HL-60 (cell line): ENCODE measurements at regions not wholly inside any gene's neighbourhood (a gene's known extent, or its start where the extent isn't known, plus 50 kb on each side); places are given as distances from the start of the nearest gene placed in this dataset.

Experiments used
- DNase-seq, 2 experiments: peaks; one replicate each; pipeline ENCODE4 v3.0.0-alpha.2; 2010 to 2020; ENCODE audit warnings: low read depth in 1 of 2, low spot score in 1 of 2
- H3K27ac ChIP-seq: fragments of 250-450 bp; sonication (Bioruptor Pico); replicated peaks from 2 replicates; pipeline ENCODE4 v1.5.1; 2020; ENCODE audit warnings: mild to moderate bottlenecking, moderate library complexity
- H3K27me3 ChIP-seq: fragments of 250-450 bp; sonication (Bioruptor Pico); 2 replicates; pipeline ENCODE4 v1.5.1; 2021; ENCODE audit warnings: mild to moderate bottlenecking, moderate library complexity; ENCODE audit not compliant: insufficient read depth, poor library complexity, severe bottlenecking
- H3K4me3 ChIP-seq: replicated peaks from 2 replicates; pipeline ENCODE4 v1.5.1; 2011; ENCODE audit warnings: mild to moderate bottlenecking, control low read depth, low read length; ENCODE audit not compliant: insufficient read depth
- GABPA ChIP-seq: IDR thresholded peaks from 2 replicates; pipeline ENCODE4 v1.6.1; 2012; ENCODE audit warnings: low read depth
- POLR2AphosphoS5 ChIP-seq: IDR thresholded peaks from 2 replicates; pipeline ENCODE4 v1.6.1; 2012; ENCODE audit warnings: low read depth
- SPI1 ChIP-seq: IDR thresholded peaks from 2 replicates; pipeline ENCODE4 v1.6.1; 2012; ENCODE audit warnings: low read depth, mild to moderate bottlenecking, borderline replicate concordance
- TF ChIP-seq, protein P1 (sequence below): IDR thresholded peaks from one replicate; pipeline ENCODE4 v1.5.1; 2011; ENCODE audit warnings: low read length, control low read depth, inconsistent platforms; ENCODE audit not compliant: insufficient read depth
- TF ChIP-seq, protein P2 (sequence below): IDR thresholded peaks from 2 replicates; pipeline ENCODE4 v1.6.1; 2012; ENCODE audit warnings: low read depth; ENCODE audit not compliant: insufficient replicate concordance

DNA sequence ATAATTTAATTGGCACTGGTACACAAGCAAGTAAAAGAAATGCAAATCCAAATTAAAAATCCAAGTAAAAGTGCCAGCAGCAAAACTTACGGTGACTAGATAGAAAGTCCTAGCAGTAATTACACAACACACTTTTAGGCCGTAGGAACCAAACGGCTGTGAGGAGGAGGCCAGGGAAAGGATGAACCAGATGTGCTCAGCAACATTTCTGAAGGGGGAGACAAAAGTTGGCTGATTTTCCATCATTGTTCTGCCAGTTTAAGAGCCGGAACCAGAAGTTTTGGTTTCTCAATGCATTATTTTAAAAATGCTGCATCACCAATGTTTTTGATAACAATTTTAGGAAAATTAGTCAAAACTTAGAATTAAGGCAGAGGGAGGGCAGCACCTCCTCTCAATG, 68.7 kb upstream of the ENPP6 start:
- no peak for DNase-seq
- TF ChIP-seq, protein P1, sequence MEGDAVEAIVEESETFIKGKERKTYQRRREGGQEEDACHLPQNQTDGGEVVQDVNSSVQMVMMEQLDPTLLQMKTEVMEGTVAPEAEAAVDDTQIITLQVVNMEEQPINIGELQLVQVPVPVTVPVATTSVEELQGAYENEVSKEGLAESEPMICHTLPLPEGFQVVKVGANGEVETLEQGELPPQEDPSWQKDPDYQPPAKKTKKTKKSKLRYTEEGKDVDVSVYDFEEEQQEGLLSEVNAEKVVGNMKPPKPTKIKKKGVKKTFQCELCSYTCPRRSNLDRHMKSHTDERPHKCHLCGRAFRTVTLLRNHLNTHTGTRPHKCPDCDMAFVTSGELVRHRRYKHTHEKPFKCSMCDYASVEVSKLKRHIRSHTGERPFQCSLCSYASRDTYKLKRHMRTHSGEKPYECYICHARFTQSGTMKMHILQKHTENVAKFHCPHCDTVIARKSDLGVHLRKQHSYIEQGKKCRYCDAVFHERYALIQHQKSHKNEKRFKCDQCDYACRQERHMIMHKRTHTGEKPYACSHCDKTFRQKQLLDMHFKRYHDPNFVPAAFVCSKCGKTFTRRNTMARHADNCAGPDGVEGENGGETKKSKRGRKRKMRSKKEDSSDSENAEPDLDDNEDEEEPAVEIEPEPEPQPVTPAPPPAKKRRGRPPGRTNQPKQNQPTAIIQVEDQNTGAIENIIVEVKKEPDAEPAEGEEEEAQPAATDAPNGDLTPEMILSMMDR, result no peak
- TF ChIP-seq GABPA (no peak), SPI1 (no peak), POLR2AphosphoS5 (no peak)
- Histone ChIP-seq H3K4me3 (no peak overlapping the region), H3K27ac (no peak overlapping the region), H3K27me3 (no peaks in the 10 kb centered on the region)

DNA sequence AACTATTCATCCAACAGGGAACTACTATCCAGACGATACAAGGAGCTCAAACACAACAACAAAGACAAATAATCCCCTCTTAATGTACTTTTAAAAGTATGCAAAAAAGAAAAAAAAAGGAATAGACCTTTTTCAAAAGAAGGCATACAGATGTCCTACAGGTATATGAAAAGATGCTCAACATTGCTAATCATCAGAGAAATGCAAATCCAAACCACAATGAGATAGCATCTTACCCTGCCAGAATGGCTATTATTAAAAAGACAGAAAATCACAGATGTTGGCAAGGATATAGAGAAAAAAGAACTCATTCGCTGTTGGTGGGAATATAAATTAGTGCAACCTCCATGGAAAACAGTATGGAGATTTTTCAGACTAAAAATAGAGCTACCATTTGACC, 67.1 kb upstream of the ENPP6 start:
- Histone ChIP-seq H3K27ac (no peak overlapping the region), H3K4me3 (no peak overlapping the region), H3K27me3 (no peaks in the 10 kb centered on the region)
- no peak for TF ChIP-seq GABPA
- TF ChIP-seq, protein P1, result no peak
- DNase-seq, result no peak

DNA sequence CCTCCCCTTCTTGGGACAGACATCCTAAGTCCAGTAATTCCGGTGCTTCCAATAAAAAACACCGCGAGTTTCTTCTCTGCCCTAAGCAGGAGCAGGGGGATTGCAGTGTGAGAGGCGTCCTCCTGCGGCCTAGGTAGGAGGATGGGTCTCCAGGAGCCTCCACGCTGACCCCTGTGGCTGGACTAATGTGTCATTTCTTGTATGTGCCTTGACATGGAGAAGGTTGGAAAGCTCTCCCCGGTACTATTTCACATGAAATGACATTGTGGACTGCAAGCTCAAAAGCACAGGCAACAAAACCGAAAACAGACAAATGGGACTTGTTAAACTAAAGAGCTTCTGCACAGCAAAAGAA, 66.6 kb upstream of the ENPP6 start:
- Histone ChIP-seq H3K4me3 (no peak overlapping the region), H3K27me3 (no peaks in the 10 kb centered on the region), H3K27ac (no peak overlapping the region)
- TF ChIP-seq GABPA, result no peak
- no peak for TF ChIP-seq SPI1
- peak in 1 of 2 experiments; percentile 0 for DNase-seq

DNA sequence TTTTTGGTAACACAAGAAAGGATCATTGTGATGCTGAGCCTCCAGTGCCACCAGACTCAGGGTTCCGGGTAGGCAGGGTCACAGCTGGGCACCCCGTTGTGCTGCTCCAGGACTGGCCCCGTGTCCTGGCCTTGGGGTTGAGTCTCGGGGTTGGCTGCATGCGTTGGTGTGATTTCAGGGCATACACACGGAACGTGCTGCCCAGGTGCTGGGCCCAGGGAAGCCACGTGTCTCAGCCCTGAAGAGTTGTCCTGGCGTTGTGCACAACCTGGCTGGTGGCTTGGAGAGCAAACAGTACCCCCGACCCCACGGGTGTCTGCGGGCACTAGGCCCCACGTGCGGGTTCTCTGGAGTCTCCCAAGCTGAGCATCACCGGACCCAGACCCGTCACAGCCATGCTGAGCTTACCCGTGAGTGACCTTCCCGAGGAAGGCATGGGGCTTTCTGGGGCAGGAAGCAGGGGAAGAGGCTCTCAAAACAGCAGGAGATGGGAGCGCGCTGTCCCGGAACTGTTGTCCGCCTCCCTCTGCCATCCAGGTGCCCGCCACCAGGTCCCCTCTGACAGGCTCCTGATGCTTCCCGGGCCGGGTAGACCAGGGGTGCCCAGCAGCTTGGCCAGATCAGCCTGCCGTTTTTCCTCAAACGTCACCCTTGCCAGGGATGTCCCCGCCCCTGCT, 66.1 kb upstream of the ENPP6 start:
- H3K4me3 ChIP-seq, result no peak overlapping the region
- no peak overlapping the region for H3K27ac ChIP-seq
- no peaks in the 10 kb centered on the region for H3K27me3 ChIP-seq
- TF ChIP-seq POLR2AphosphoS5 (no peak), SPI1 (no peak), GABPA (no peak)
- TF ChIP-seq, protein P2, sequence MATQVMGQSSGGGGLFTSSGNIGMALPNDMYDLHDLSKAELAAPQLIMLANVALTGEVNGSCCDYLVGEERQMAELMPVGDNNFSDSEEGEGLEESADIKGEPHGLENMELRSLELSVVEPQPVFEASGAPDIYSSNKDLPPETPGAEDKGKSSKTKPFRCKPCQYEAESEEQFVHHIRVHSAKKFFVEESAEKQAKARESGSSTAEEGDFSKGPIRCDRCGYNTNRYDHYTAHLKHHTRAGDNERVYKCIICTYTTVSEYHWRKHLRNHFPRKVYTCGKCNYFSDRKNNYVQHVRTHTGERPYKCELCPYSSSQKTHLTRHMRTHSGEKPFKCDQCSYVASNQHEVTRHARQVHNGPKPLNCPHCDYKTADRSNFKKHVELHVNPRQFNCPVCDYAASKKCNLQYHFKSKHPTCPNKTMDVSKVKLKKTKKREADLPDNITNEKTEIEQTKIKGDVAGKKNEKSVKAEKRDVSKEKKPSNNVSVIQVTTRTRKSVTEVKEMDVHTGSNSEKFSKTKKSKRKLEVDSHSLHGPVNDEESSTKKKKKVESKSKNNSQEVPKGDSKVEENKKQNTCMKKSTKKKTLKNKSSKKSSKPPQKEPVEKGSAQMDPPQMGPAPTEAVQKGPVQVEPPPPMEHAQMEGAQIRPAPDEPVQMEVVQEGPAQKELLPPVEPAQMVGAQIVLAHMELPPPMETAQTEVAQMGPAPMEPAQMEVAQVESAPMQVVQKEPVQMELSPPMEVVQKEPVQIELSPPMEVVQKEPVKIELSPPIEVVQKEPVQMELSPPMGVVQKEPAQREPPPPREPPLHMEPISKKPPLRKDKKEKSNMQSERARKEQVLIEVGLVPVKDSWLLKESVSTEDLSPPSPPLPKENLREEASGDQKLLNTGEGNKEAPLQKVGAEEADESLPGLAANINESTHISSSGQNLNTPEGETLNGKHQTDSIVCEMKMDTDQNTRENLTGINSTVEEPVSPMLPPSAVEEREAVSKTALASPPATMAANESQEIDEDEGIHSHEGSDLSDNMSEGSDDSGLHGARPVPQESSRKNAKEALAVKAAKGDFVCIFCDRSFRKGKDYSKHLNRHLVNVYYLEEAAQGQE, result no peak
- TF ChIP-seq, protein P1, result no peak
- peak in 1 of 2 experiments; percentile 0 for DNase-seq

DNA sequence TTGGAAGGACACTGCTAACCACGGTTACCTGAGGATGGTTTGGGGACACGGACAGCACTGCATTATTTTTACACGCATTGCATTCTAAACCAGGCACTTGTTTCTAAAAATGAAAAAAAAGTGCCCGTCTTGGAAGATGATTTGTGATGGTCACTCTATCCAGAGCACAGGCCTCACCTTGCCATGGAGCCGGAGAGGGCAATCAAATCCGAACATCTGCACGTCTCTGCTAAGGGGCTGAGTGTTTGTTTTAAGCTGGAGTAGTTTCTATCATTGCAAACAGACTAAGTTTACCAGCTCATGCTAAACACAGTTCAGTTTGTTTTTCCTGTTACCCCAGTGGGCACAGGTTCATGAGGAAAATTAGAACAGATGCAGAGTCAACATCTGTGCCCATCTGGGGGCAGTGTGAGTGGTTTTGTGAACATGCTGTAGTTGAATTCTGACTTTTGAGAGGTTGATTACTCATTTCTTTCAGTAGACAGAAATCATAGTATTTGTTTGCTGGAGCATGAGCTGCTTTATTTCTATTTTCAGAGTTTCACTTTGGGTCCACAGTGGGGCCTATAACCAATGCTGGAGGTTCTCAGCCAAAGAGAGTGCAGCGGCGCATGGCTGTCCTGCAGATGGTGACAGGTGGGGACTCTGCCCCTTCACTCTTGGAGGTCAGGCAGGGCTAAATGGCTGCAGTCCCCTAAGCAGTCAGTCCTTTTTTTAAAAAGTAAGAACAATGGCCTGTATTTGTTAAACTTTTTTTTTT, 65.4 kb upstream of the ENPP6 start:
- Histone ChIP-seq H3K27me3 (no peaks in the 10 kb centered on the region), H3K4me3 (no peak overlapping the region), H3K27ac (no peak overlapping the region)
- peak in 1 of 2 experiments; percentile 0 for DNase-seq
- TF ChIP-seq SPI1 (no peak), GABPA (no peak), POLR2AphosphoS5 (no peak)
- TF ChIP-seq, protein P1, result no peak
- TF ChIP-seq, protein P2, result no peak
